ENCODE measurements at regions not wholly inside any gene's neighbourhood (a gene's known extent, or its start where the extent isn't known, plus 50 kb on each side); places are given as distances from the start of the nearest gene placed in this dataset.

DNA sequence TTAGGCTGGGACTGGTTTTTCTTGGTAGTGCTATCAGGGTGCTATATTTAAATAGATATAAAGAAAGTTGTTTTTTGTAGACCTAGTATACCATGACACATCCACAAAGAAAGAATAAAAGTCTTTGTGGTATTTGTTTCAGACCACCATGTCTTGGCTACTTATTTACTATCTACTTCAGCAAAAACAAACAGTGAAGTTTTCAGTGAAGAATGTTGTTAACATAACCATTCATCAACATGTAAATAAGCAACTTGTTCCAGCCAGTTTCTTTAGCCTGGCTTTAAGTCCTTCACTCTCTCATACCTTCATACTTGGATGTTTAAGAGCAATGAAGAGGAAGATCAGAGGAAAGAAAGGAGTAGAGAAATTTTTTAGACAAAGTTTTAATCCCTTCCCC is 624.1 kb downstream of the CD109 start:
- no peak for TF ChIP-seq CTCF (IDR thresholded peaks at IDR 0.05)
- H3K4me1 ChIP-seq (ENCODE audit: control insufficient read depth in 1 of 2, insufficient read depth in 1 of 2, low read depth in 1 of 2, low read length in 1 of 2), result no peaks in the 10 kb centered on the region
- H3K27me3 ChIP-seq, result no peaks in the 10 kb centered on the region
- no peaks in the 10 kb centered on the region for H3K36me3 ChIP-seq
- H3K4me3 ChIP-seq (ENCODE audit: low read depth in 1 of 2, low read length in 1 of 2), result no peak overlapping the region
- H3K9me3 ChIP-seq, result no peaks in the 10 kb centered on the region
- no peak overlapping the region for H3K27ac ChIP-seq

DNA sequence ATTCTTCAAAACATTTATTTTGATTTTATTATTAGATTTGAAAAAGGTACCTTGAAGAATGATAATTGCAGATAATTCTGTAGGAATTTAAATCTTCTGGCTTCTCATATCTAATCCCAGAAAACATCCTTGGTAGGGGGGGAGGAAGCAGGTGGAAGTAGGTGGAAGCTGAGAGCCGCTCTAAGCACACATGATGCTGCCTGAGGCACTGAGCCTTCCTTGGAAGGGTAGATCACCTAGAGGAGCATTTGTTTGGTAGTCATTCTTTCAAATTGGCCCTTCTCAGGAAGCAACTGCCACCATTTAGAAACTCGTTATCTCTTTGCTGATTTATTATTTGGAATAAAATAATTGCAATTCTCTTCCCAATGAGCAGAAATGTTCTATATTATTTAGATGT is 623.3 kb downstream of the CD109 start:
- Histone ChIP-seq H3K4me3 (ENCODE audit: low read depth in 1 of 2, low read length in 1 of 2) (no peak overlapping the region), H3K4me1 (ENCODE audit: control insufficient read depth in 1 of 2, insufficient read depth in 1 of 2, low read depth in 1 of 2, low read length in 1 of 2) (no peaks in the 10 kb centered on the region), H3K9me3 (no peaks in the 10 kb centered on the region), H3K27ac (no peak overlapping the region), H3K36me3 (no peaks in the 10 kb centered on the region), H3K27me3 (no peaks in the 10 kb centered on the region)
- TF ChIP-seq CTCF (IDR thresholded peaks at IDR 0.05), result no peak

GRCh38 chr6:74318738-74319137 is 622.7 kb downstream of the CD109 start:
- no peaks in the 10 kb centered on the region for H3K36me3 ChIP-seq
- no peaks in the 10 kb centered on the region for H3K4me1 ChIP-seq (ENCODE audit: control insufficient read depth in 1 of 2, insufficient read depth in 1 of 2, low read depth in 1 of 2, low read length in 1 of 2)
- H3K4me3 ChIP-seq (ENCODE audit: low read depth in 1 of 2, low read length in 1 of 2), result no peak overlapping the region
- no peaks in the 10 kb centered on the region for H3K27me3 ChIP-seq
- no peaks in the 10 kb centered on the region for H3K9me3 ChIP-seq
- TF ChIP-seq CTCF (IDR thresholded peaks at IDR 0.05), result no peak
- H3K27ac ChIP-seq, result no peak overlapping the region

GRCh38 chr6:74312081-74312480 is 616.1 kb downstream of the CD109 start:
- TF ChIP-seq CTCF (IDR thresholded peaks at IDR 0.05), result no peak
- Histone ChIP-seq H3K36me3 (no peaks in the 10 kb centered on the region), H3K27me3 (no peaks in the 10 kb centered on the region), H3K27ac (no peak overlapping the region), H3K4me1 (ENCODE audit: control insufficient read depth in 1 of 2, insufficient read depth in 1 of 2, low read depth in 1 of 2, low read length in 1 of 2) (no peaks in the 10 kb centered on the region), H3K9me3 (no peaks in the 10 kb centered on the region), H3K4me3 (ENCODE audit: low read depth in 1 of 2, low read length in 1 of 2) (no peak overlapping the region)

DNA sequence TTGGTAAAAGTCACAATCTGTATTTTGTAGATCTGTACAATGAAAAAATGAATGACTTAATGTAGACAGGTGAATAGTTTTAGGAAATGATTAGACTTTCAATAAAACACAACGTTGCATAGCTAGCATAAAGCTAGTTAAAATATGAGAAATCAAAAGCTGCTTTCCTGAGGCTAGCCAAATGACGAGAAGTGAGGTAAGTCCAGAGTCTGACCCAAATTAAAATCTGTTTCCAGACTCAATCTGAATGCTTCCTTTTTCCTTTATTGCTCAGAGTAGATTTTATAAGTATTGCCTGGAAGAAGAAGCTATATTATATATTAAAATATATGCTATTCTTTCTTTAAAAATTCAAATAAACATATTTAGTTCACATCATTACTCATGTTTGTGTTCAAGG is 615.4 kb downstream of the CD109 start:
- no peaks in the 10 kb centered on the region for H3K9me3 ChIP-seq
- no peak overlapping the region for H3K4me3 ChIP-seq (ENCODE audit: low read depth in 1 of 2, low read length in 1 of 2)
- no peak for TF ChIP-seq CTCF (IDR thresholded peaks at IDR 0.05)
- no peaks in the 10 kb centered on the region for H3K27me3 ChIP-seq
- no peaks in the 10 kb centered on the region for H3K4me1 ChIP-seq (ENCODE audit: control insufficient read depth in 1 of 2, insufficient read depth in 1 of 2, low read depth in 1 of 2, low read length in 1 of 2)
- H3K27ac ChIP-seq, result no peak overlapping the region
- H3K36me3 ChIP-seq, result no peaks in the 10 kb centered on the region

- no peak for TF ChIP-seq CTCF (IDR thresholded peaks at IDR 0.05)
- no peaks in the 10 kb centered on the region for H3K27me3 ChIP-seq
- no peaks in the 10 kb centered on the region for H3K36me3 ChIP-seq
- H3K4me3 ChIP-seq (ENCODE audit: low read depth in 1 of 2, low read length in 1 of 2), result no peak overlapping the region
- H3K4me1 ChIP-seq (ENCODE audit: control insufficient read depth in 1 of 2, insufficient read depth in 1 of 2, low read depth in 1 of 2, low read length in 1 of 2), result no peaks in the 10 kb centered on the region
- no peak overlapping the region for H3K27ac ChIP-seq
- no peaks in the 10 kb centered on the region for H3K9me3 ChIP-seq
Measured at GRCh38 chr6:74289884-74290283, 593.9 kb downstream of the CD109 start.
